ENCODE measurements at regions not wholly inside any gene's neighbourhood (a gene's known extent, or its start where the extent isn't known, plus 50 kb on each side); places are given as distances from the start of the nearest gene placed in this dataset.

GRCh38 chr4:146022541-146022940, 83.9 kb upstream of the ZNF827 start:
- Histone ChIP-seq H3K9ac (replicated peaks in 1 of 4; ENCODE audit: extremely low read depth in 1 of 4, low read depth in 3 of 4, low read length in 3 of 4) (no peak overlapping the region), H4K5ac (ENCODE audit: insufficient read length, low read depth, low read length) (no peak overlapping the region), H3K4ac (replicated peaks; ENCODE audit: insufficient read length, low read depth, low read length) (no peak overlapping the region), H3K36me3 (ENCODE audit: control insufficient read depth in 2 of 4, insufficient read depth in 4 of 4, low read length in 3 of 4) (no peaks in the 10 kb centered on the region; a peak in 1 of 8 replicates), H3K4me1 (replicated peaks in 1 of 4; ENCODE audit: control insufficient read depth in 3 of 4, insufficient read depth in 4 of 4, low read length in 3 of 4) (no peaks in the 10 kb centered on the region), H2BK20ac (ENCODE audit: low read length) (no peak overlapping the region), H3K56ac (replicated peaks; ENCODE audit: insufficient read length, low read depth, low read length) (no peak overlapping the region), H3K14ac (ENCODE audit: insufficient read length) (no peak overlapping the region), H2BK12ac (ENCODE audit: low read depth, low read length) (no peak overlapping the region), H2AK5ac (ENCODE audit: low read depth, low read length) (no peak overlapping the region), H4K8ac (ENCODE audit: extremely low read depth, insufficient read depth, low read length) (no peak overlapping the region; the same call in 1 of the 2 replicates), H3K23ac (ENCODE audit: insufficient read length) (no peak overlapping the region), H2AFZ (ENCODE audit: low read length) (no peak overlapping the region), H4K91ac (replicated peaks; ENCODE audit: insufficient read length, low read length) (no peak overlapping the region), H3K79me1 (ENCODE audit: low read depth, low read length) (no peaks in the 10 kb centered on the region), H3K18ac (ENCODE audit: extremely low read depth, low read length) (no peak overlapping the region), H3K23me2 (ENCODE audit: low read depth, low read length) (no peaks in the 10 kb centered on the region; the same call in 1 of the 2 replicates), H2BK15ac (ENCODE audit: low read length) (no peak overlapping the region), H3K79me2 (ENCODE audit: control insufficient read depth in 1 of 2, insufficient read depth in 2 of 2, low read length in 2 of 2) (no peaks in the 10 kb centered on the region), H3K9me3 (ENCODE audit: insufficient read depth in 2 of 2, low read depth in 1 of 2, low read length in 1 of 2) (no peaks in the 10 kb centered on the region), H2BK5ac (ENCODE audit: low read depth, low read length) (no peak overlapping the region), H3K4me2 (ENCODE audit: insufficient read depth in 1 of 2, low read depth in 2 of 2, low read length in 2 of 2) (no peak overlapping the region), H3K4me3 (ENCODE audit: extremely low read depth in 1 of 4, insufficient read depth in 2 of 4, low read depth in 3 of 4, low read length in 4 of 4) (no peak overlapping the region), H4K20me1 (replicated peaks in 1 of 2; ENCODE audit: control insufficient read depth in 1 of 2, insufficient read depth in 2 of 2, low read length in 2 of 2) (no peaks in the 10 kb centered on the region), H3K27ac (ENCODE audit: low read depth, low read length) (no peak overlapping the region), H2BK120ac (replicated peaks; ENCODE audit: low read depth, low read length) (no peak overlapping the region), H3K27me3 (replicated peaks in 1 of 4; ENCODE audit: control insufficient read depth in 3 of 4, extremely low read depth in 1 of 4, insufficient read depth in 3 of 4, low read length in 3 of 4) (no peaks in the 10 kb centered on the region)
- TF ChIP-seq SIN3A (conservative IDR thresholded peaks at IDR 0.05 in 1 of 2, IDR thresholded peaks at IDR 0.05 in 1 of 2; ENCODE audit: low read depth in 1 of 2, low read length in 2 of 2) (no peak), CTBP2 (IDR thresholded peaks at IDR 0.05; ENCODE audit: borderline replicate concordance, insufficient read depth, insufficient read length, low read length) (no peak), RBBP5 (IDR thresholded peaks at IDR 0.05; ENCODE audit: borderline replicate concordance, low read depth, low read length) (no peak), SRF (IDR thresholded peaks at IDR 0.05; ENCODE audit: low read depth, low read length) (no peak), RAD21 (IDR thresholded peaks at IDR 0.05 in 1 of 2, conservative IDR thresholded peaks at IDR 0.05 in 1 of 2; ENCODE audit: low read depth in 2 of 2, low read length in 2 of 2) (no peak), TCF12 (IDR thresholded peaks at IDR 0.05; ENCODE audit: low read depth, low read length) (no peak), CBX8 (IDR thresholded peaks at IDR 0.05; ENCODE audit: borderline replicate concordance, low read depth, low read length) (no peak), TAF7 (optimal IDR thresholded peaks at IDR 0.05; ENCODE audit: borderline replicate concordance, low read depth, low read length) (no peak), HDAC2 (IDR thresholded peaks at IDR 0.05; ENCODE audit: borderline replicate concordance in 1 of 2, low read depth in 2 of 2, low read length in 2 of 2) (no peak), CEBPB (IDR thresholded peaks at IDR 0.05; ENCODE audit: low read depth, low read length) (no peak)
- TF ChIP-seq, protein P1, sequence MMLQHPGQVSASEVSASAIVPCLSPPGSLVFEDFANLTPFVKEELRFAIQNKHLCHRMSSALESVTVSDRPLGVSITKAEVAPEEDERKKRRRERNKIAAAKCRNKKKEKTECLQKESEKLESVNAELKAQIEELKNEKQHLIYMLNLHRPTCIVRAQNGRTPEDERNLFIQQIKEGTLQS (IDR thresholded peaks at IDR 0.05; ENCODE audit: insufficient read depth, low read depth, low read length): no peak
- CTCF ChIA-PET (ENCODE audit: partially characterized antibody): no interaction called here
- POLR2A ChIA-PET (ENCODE audit: partially characterized antibody): no interaction called here
- DNase-seq (ENCODE audit: low read depth in 1 of 2, low spot score in 2 of 2) (no peak), FAIRE-seq (no peak)

Measured in H1 (cell line).